GM23338 (cell line): ENCODE measurements at regions not wholly inside any gene's neighbourhood (a gene's known extent, or its start where the extent isn't known, plus 50 kb on each side); places are given as distances from the start of the nearest gene placed in this dataset.

Experiments
- ATAC-seq: fragments of 200-7000 bp; cut with Tn5 transposase; 3 replicates; pipeline ENCODE4 v1.9.1; 2020
- DNase-seq: peaks from one replicate; pipeline ENCODE4 v3.0.0-alpha.2; 2015; ENCODE audit warnings: low spot score
- H2AFZ ChIP-seq: fragments of 200-600 bp; sonication (generic); 2 replicates; pipeline ENCODE4 v1.8.0; 2016; ENCODE audit warnings: antibody characterized with exemption, mild to moderate bottlenecking, moderate library complexity
- H3F3A ChIP-seq: fragments of 200-600 bp; sonication (generic); replicated peaks from 2 replicates; pipeline ENCODE4 v1.8.0; 2017; ENCODE audit warnings: antibody characterized with exemption, mixed run types, low read depth
- H3K27ac ChIP-seq: fragments of 200-600 bp; sonication (generic); 2 replicates; pipeline ENCODE4 v1.6.1; 2016; ENCODE audit warnings: low read depth
- H3K27me3 ChIP-seq: fragments of 200-600 bp; sonication (generic); 2 replicates; pipeline ENCODE4 v1.8.0; 2016; ENCODE audit warnings: mild to moderate bottlenecking, mixed run types, moderate library complexity; ENCODE audit not compliant: insufficient read depth
- H3K36me3 ChIP-seq: fragments of 200-600 bp; sonication (generic); 2 replicates; pipeline ENCODE4 v1.8.0; 2016; ENCODE audit warnings: mild to moderate bottlenecking; ENCODE audit not compliant: insufficient read depth
- H3K4me1 ChIP-seq: fragments of 200-600 bp; sonication (generic); 2 replicates; pipeline ENCODE4 v1.8.0; 2016; ENCODE audit warnings: mild to moderate bottlenecking, moderate library complexity; ENCODE audit not compliant: insufficient read depth
- H3K4me2 ChIP-seq: fragments of 200-600 bp; sonication (generic); 2 replicates; pipeline ENCODE4 v1.7.1; 2017; ENCODE audit warnings: mixed run types
- H3K4me3 ChIP-seq: fragments of 200-600 bp; sonication (generic); 2 replicates; pipeline ENCODE4 v1.6.1; 2016; ENCODE audit warnings: mixed run types
- H3K79me2 ChIP-seq: fragments of 200-600 bp; sonication (generic); replicated peaks from 2 replicates; pipeline ENCODE4 v1.8.0; 2017; ENCODE audit warnings: mild to moderate bottlenecking; ENCODE audit not compliant: insufficient read depth
- H3K9me2 ChIP-seq: fragments of 200-600 bp; sonication (generic); 2 replicates; pipeline ENCODE4 v1.8.0; 2017; ENCODE audit not compliant: insufficient read depth
- H4K20me1 ChIP-seq: fragments of 200-600 bp; sonication (generic); replicated peaks from 2 replicates; pipeline ENCODE4 v1.8.0; 2017; ENCODE audit warnings: mild to moderate bottlenecking; ENCODE audit not compliant: insufficient read depth
- H3K27ac Mint-ChIP-seq: 2 replicates; pipeline ENCODE4 v1.8.0; 2020; ENCODE audit warnings: inconsistent platforms, mild to moderate bottlenecking, moderate library complexity, mixed read lengths
- H3K27me3 Mint-ChIP-seq: 3 replicates; pipeline ENCODE4 v1.8.0; 2022; ENCODE audit warnings: low read depth, mild to moderate bottlenecking, moderate library complexity, mixed read lengths, inconsistent platforms; ENCODE audit not compliant: insufficient read depth, poor library complexity
- H3K36me3 Mint-ChIP-seq: 3 replicates; pipeline ENCODE4 v1.8.0; 2021; ENCODE audit warnings: low read depth, mild to moderate bottlenecking, inconsistent platforms, moderate library complexity, mixed read lengths
- H3K4me1 Mint-ChIP-seq: 3 replicates; pipeline ENCODE4 v1.8.0; 2020; ENCODE audit warnings: mild to moderate bottlenecking, inconsistent platforms, mixed read lengths
- H3K4me3 Mint-ChIP-seq: 3 replicates; pipeline ENCODE4 v1.8.0; 2021; ENCODE audit warnings: moderate library complexity, mild to moderate bottlenecking, inconsistent platforms, mixed read lengths
- H3K9me3 Mint-ChIP-seq: 3 replicates; pipeline ENCODE4 v1.8.0; 2020; ENCODE audit warnings: moderate library complexity, mild to moderate bottlenecking, inconsistent platforms, mixed read lengths
- CREB1 ChIP-seq: fragments of 250-450 bp; sonication (Bioruptor Pico); IDR thresholded peaks from 2 replicates; pipeline ENCODE4 v1.5.0; 2020; ENCODE audit warnings: low read depth, mild to moderate bottlenecking, moderate library complexity
- CTCF ChIP-seq, 2 experiments: fragments of 200-600 bp in 1 of 2; sonication (generic) in 1 of 2; conservative IDR thresholded peaks; 2 replicates each; pipeline versions ENCODE4 v1.5.1 to v1.6.1; 2016 to 2017; ENCODE audit warnings: antibody characterized with exemption in 2 of 2, low read depth in 2 of 2, mild to moderate bottlenecking in 2 of 2, moderate library complexity in 1 of 2
- ETS1 ChIP-seq: IDR thresholded peaks from 2 replicates; pipeline ENCODE4 v1.6.1; 2016; ENCODE audit warnings: antibody characterized with exemption
- EZH2 ChIP-seq: fragments of 200-600 bp; sonication (generic); IDR thresholded peaks from one replicate; pipeline ENCODE4 v1.8.0; 2017; ENCODE audit warnings: antibody characterized with exemption, mild to moderate bottlenecking, low read depth; ENCODE audit not compliant: unreplicated experiment
- EZH2phosphoT487 ChIP-seq: fragments of 200-600 bp; sonication (generic); IDR thresholded peaks from one replicate; pipeline ENCODE4 v1.8.1; 2018; ENCODE audit warnings: antibody characterized with exemption; ENCODE audit not compliant: unreplicated experiment
- JUNB ChIP-seq: IDR thresholded peaks from one replicate; pipeline ENCODE4 v1.6.1; 2016; ENCODE audit warnings: antibody characterized with exemption; ENCODE audit not compliant: unreplicated experiment
- NANOG ChIP-seq: IDR thresholded peaks from 2 replicates; pipeline ENCODE4 v1.6.1; 2016; ENCODE audit warnings: antibody characterized with exemption, borderline replicate concordance
- POLR2AphosphoS5 ChIP-seq: IDR thresholded peaks from 2 replicates; pipeline ENCODE4 v1.6.1; 2016; ENCODE audit warnings: antibody characterized with exemption, low read depth
- REST ChIP-seq: IDR thresholded peaks from one replicate; pipeline ENCODE4 v1.6.1; 2018; ENCODE audit warnings: antibody characterized with exemption; ENCODE audit not compliant: unreplicated experiment
- STAT1 ChIP-seq: IDR thresholded peaks from one replicate; pipeline ENCODE4 v1.6.1; 2016; ENCODE audit warnings: antibody characterized with exemption; ENCODE audit not compliant: unreplicated experiment
- ZNF114 ChIP-seq: fragments of 250-450 bp; sonication (Bioruptor Pico); IDR thresholded peaks from 2 replicates; pipeline ENCODE4 v1.5.0; 2020; ENCODE audit warnings: mild to moderate bottlenecking, moderate library complexity
- ZNF331 ChIP-seq: fragments of 250-450 bp; sonication (Bioruptor Pico); IDR thresholded peaks from 2 replicates; pipeline ENCODE4 v1.5.0; 2020; ENCODE audit warnings: low read depth, mild to moderate bottlenecking, moderate library complexity
- ZNF462 ChIP-seq: fragments of 250-450 bp; sonication (Bioruptor Pico); IDR thresholded peaks from 2 replicates; pipeline ENCODE4 v1.5.0; 2020; ENCODE audit warnings: mild to moderate bottlenecking, moderate library complexity

GRCh38 chr21:35370071-35370470 is 321.0 kb upstream of the RUNX1 start:
- Histone ChIP-seq H3K4me2 (no peak overlapping the region), H3K36me3 (no peaks in the 10 kb centered on the region), H3K27me3 (no peaks in the 10 kb centered on the region), H2AFZ (no peak overlapping the region), H3K27ac (no peak overlapping the region), H3K79me2 (no peaks in the 10 kb centered on the region), H3K4me1 (peaks cover 17% of the 10 kb centered on the region), H3K9me2 (peaks cover 6% of the 10 kb centered on the region; the same call in 1 of the 2 replicates), H4K20me1 (no peaks in the 10 kb centered on the region), H3F3A (no peaks in the 10 kb centered on the region), H3K4me3 (no peak overlapping the region)
- Mint-ChIP-seq H3K4me1 (peaks cover 10% of the 10 kb centered on the region), H3K4me3 (no peak overlapping the region), H3K9me3 (no peaks in the 10 kb centered on the region), H3K27ac (no peak overlapping the region), H3K27me3 (no peaks in the 10 kb centered on the region), H3K36me3 (no peaks in the 10 kb centered on the region)
- no peak for DNase-seq
- TF ChIP-seq CREB1 (CRISPR knock-in tag) (no peak), EZH2phosphoT487 (no peak), NANOG (no peak), ETS1 (no peak), JUNB (no peak), ZNF462 (no peak), REST (no peak), ZNF114 (CRISPR knock-in tag) (no peak), POLR2AphosphoS5 (no peak), STAT1 (no peak), EZH2 (no peak), ZNF331 (CRISPR knock-in tag) (no peak), CTCF (conservative IDR thresholded peaks at IDR 0.05; ENCODE audit: low read depth in 2 of 2) (no peak)
- ATAC-seq = no peak
